Neuronal stem cell (in vitro differentiated cells): ENCODE measurements at regions not wholly inside any gene's neighbourhood (a gene's known extent, or its start where the extent isn't known, plus 50 kb on each side); places are given as distances from the start of the nearest gene placed in this dataset.

Source experiments
- DNase-seq: peaks from one replicate; pipeline ENCODE4 v3.0.0-alpha.2; 2013; ENCODE audit warnings: low spot score
- H2AFZ ChIP-seq: one replicate; pipeline ENCODE4 v1.6.1; 2013; ENCODE audit warnings: mild to moderate bottlenecking, low read length, inconsistent platforms
- H2AK5ac ChIP-seq: 2 replicates; pipeline ENCODE4 v1.6.1; 2013; ENCODE audit warnings: low read depth, mild to moderate bottlenecking, inconsistent platforms, low read length, moderate library complexity, mixed read lengths
- H2BK120ac ChIP-seq: 2 replicates; pipeline ENCODE4 v1.6.1; 2013; ENCODE audit warnings: low read depth, mild to moderate bottlenecking, inconsistent platforms, low read length, moderate library complexity, mixed read lengths
- H2BK12ac ChIP-seq: one replicate; pipeline ENCODE4 v1.6.1; 2013; ENCODE audit warnings: low read length, inconsistent platforms
- H2BK15ac ChIP-seq: 2 replicates; pipeline ENCODE4 v1.6.1; 2013; ENCODE audit warnings: mild to moderate bottlenecking, low read length, inconsistent platforms, mixed read lengths
- H2BK5ac ChIP-seq: one replicate; pipeline ENCODE4 v1.6.1; 2013; ENCODE audit warnings: inconsistent platforms, mild to moderate bottlenecking, low read length, moderate library complexity
- H3K14ac ChIP-seq: one replicate; pipeline ENCODE4 v1.6.1; 2013; ENCODE audit warnings: low read length, inconsistent platforms
- H3K18ac ChIP-seq: 2 replicates; pipeline ENCODE4 v1.6.1; 2013; ENCODE audit warnings: low read length, inconsistent platforms
- H3K23ac ChIP-seq: 2 replicates; pipeline ENCODE4 v1.6.1; 2013; ENCODE audit warnings: low read depth, mild to moderate bottlenecking, mixed read lengths, low read length, inconsistent platforms; ENCODE audit not compliant: poor library complexity
- H3K27ac ChIP-seq: replicated peaks from 3 replicates; pipeline ENCODE4 v1.5.1; 2013; ENCODE audit warnings: low read length, inconsistent platforms
- H3K27me3 ChIP-seq, 3 experiments: 2 replicates each; pipeline ENCODE4 v1.6.1; 2013; ENCODE audit warnings: low read length in 3 of 3, mild to moderate bottlenecking in 2 of 3, inconsistent platforms in 1 of 3, low read depth in 1 of 3, mixed read lengths in 1 of 3, moderate library complexity in 1 of 3; ENCODE audit not compliant: control insufficient read depth in 3 of 3, insufficient read depth in 3 of 3
- H3K36me3 ChIP-seq, 2 donors: replicated peaks in 1 of 2; 2 replicates each; pipeline ENCODE4 v1.6.1; 2013; ENCODE audit warnings: low read length in 2 of 2; ENCODE audit not compliant: control insufficient read depth in 2 of 2, insufficient read depth in 2 of 2
- H3K4ac ChIP-seq: 2 replicates; pipeline ENCODE4 v1.6.1; 2013; ENCODE audit warnings: inconsistent platforms, mild to moderate bottlenecking, low read length, moderate library complexity
- H3K4me1 ChIP-seq, 2 donors: 1 replicate in 1 of 2; 2 replicates in 1 of 2; pipeline ENCODE4 v1.6.1; 2013; ENCODE audit warnings: low read length in 2 of 2, low read depth in 1 of 2; ENCODE audit not compliant: control insufficient read depth in 2 of 2, insufficient read depth in 1 of 2
- H3K4me2 ChIP-seq: one replicate; pipeline ENCODE4 v1.6.1; 2013; ENCODE audit warnings: mild to moderate bottlenecking, low read length, inconsistent platforms; ENCODE audit not compliant: insufficient read depth, poor library complexity, severe bottlenecking
- H3K4me3 ChIP-seq, 2 donors: 2 replicates each; pipeline ENCODE4 v1.5.1; 2013; ENCODE audit warnings: low read length in 2 of 2, mild to moderate bottlenecking in 2 of 2, inconsistent platforms in 1 of 2, moderate library complexity in 1 of 2
- H3K79me1 ChIP-seq: one replicate; pipeline ENCODE4 v1.6.1; 2013; ENCODE audit warnings: low read depth, mild to moderate bottlenecking, inconsistent platforms, low read length, moderate library complexity
- H3K9ac ChIP-seq: one replicate; pipeline ENCODE4 v1.6.1; 2013; ENCODE audit warnings: mild to moderate bottlenecking, low read depth, low read length, inconsistent platforms; ENCODE audit not compliant: poor library complexity
- H3K9me3 ChIP-seq, 2 donors: replicated peaks in 1 of 2; 2 replicates each; pipeline versions ENCODE3 to v1.6.1; 2013; ENCODE audit warnings: low read length in 2 of 2, mild to moderate bottlenecking in 2 of 2, inconsistent platforms in 1 of 2, low read depth in 1 of 2, mixed read lengths in 1 of 2, moderate library complexity in 1 of 2; ENCODE audit not compliant: control insufficient read depth in 2 of 2, insufficient read depth in 1 of 2
- H4K8ac ChIP-seq: one replicate; pipeline ENCODE4 v1.6.1; 2013; ENCODE audit warnings: low read depth, mild to moderate bottlenecking, inconsistent platforms, low read length, moderate library complexity
- H4K91ac ChIP-seq: one replicate; pipeline ENCODE4 v1.6.1; 2013; ENCODE audit warnings: low read length, low read depth, mild to moderate bottlenecking, inconsistent platforms; ENCODE audit not compliant: poor library complexity
- WGBS, 2 donors: extraction: QIAGEN DNeasy Blood & Tissue Kit; methylation state at CpG; one replicate each; pipeline ENCODE4 v1.1.7; 2013; ENCODE audit warnings: missing lambda C conversion rate in 2 of 2, mixed read lengths in 1 of 2; ENCODE audit not compliant: insufficient read length in 2 of 2, insufficient replicate concordance in 1 of 2; ENCODE audit errors: extremely low coverage in 2 of 2; 5-methylcytosine and 5-hydroxymethylcytosine counted together

- WGBS, 2 donors = no CpG with 5 or more reads among the region's 6 CpGs
- no peak overlapping the region for H4K8ac ChIP-seq
- no peak for DNase-seq
Observed at GRCh38 chr2:2506536-2506935, 175.5 kb upstream of the MYT1L start.

GRCh38 chr2:2505604-2506003 lies 174.5 kb upstream of the MYT1L start:
- Histone ChIP-seq H3K27me3 (no peaks in the 10 kb centered on the region), H3K9me3 (peaks cover 0 to 14% of the 10 kb centered on the region in 2 donors), H3K79me1 (no peaks in the 10 kb centered on the region), H3K18ac (no peak overlapping the region), H3K14ac (no peak overlapping the region), H4K91ac (no peak overlapping the region), H3K4ac (no peak overlapping the region), H3K4me3 (no peak overlapping the region), H3K23ac (no peak overlapping the region), H2AFZ (no peak overlapping the region), H3K36me3 (no peaks in the 10 kb centered on the region), H3K9ac (no peak overlapping the region), H2BK120ac (no peak overlapping the region), H2BK12ac (no peak overlapping the region), H3K27ac (no peak overlapping the region), H2BK5ac (no peak overlapping the region), H3K4me2 (no peak overlapping the region), H2AK5ac (no peak overlapping the region), H4K8ac (no peak overlapping the region), H3K4me1 (no peaks in the 10 kb centered on the region), H2BK15ac (no peak overlapping the region)
- DNase-seq = no peak
- no CpG with 5 or more reads among the region's 4 CpGs for WGBS, 2 donors

More at GRCh38 chr2:2506536-2506935, 175.5 kb upstream of the MYT1L start:
- H3K9me3 ChIP-seq = peaks cover 0 to 14% of the 10 kb centered on the region in 2 donors
- H3K23ac ChIP-seq = no peak overlapping the region
- H2AFZ ChIP-seq = no peak overlapping the region
- no peak overlapping the region for H2BK120ac ChIP-seq
- no peaks in the 10 kb centered on the region for H3K27me3 ChIP-seq
- no peak overlapping the region for H2BK5ac ChIP-seq
- H3K4ac ChIP-seq = no peak overlapping the region
- H3K36me3 ChIP-seq = no peaks in the 10 kb centered on the region
- no peak overlapping the region for H2BK12ac ChIP-seq
- no peak overlapping the region for H2AK5ac ChIP-seq
- H3K79me1 ChIP-seq = no peaks in the 10 kb centered on the region
- H3K4me2 ChIP-seq = no peak overlapping the region
- H3K9ac ChIP-seq = no peak overlapping the region
- no peak overlapping the region for H2BK15ac ChIP-seq
- no peaks in the 10 kb centered on the region for H3K4me1 ChIP-seq
- H3K14ac ChIP-seq = no peak overlapping the region
- no peak overlapping the region for H3K4me3 ChIP-seq
- no peak overlapping the region for H4K91ac ChIP-seq
- no peak overlapping the region for H3K27ac ChIP-seq
- H3K18ac ChIP-seq = no peak overlapping the region

DNA sequence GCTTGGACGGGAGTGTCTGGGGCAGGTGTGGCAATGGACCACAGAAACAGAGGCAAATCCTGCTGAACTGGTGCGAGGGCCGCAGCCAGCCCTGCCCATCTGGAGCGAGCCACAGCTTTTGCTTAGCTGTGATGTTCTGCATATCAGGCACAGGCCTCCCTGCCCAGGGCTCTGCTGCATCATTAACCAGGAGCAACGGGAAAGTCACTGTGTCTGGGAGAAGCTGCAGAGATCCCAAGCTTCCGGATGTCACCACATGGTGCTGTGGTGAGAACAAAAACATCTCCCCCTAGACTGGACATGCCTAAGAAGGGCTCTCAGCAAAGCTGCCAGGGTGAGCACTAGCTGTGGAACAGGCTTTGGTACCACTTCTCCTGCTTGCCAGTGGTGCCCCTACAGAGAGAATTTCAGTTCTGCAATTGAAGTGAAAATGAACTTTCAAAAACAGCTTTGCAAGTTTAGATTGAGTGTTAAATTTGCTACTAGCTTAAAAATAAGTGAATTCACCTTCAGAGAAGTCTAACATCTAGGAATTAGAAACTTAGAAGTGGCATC lies 172.9 kb upstream of the MYT1L start:
- no peak overlapping the region for H3K4me2 ChIP-seq
- H3K27ac ChIP-seq = no peak overlapping the region
- H3K79me1 ChIP-seq = no peaks in the 10 kb centered on the region
- no peaks in the 10 kb centered on the region for H3K4me1 ChIP-seq
- no peak overlapping the region for H3K14ac ChIP-seq
- H4K8ac ChIP-seq = no peak overlapping the region
- H3K9ac ChIP-seq = no peak overlapping the region
- no peak overlapping the region for H2AK5ac ChIP-seq
- H3K18ac ChIP-seq = peak overlapping the region; percentile 25
- peaks cover 0 to 14% of the 10 kb centered on the region in 2 donors for H3K9me3 ChIP-seq
- no peak overlapping the region for H2BK15ac ChIP-seq
- H3K23ac ChIP-seq = no peak overlapping the region
- H3K27me3 ChIP-seq = no peaks in the 10 kb centered on the region
- H2BK5ac ChIP-seq = no peak overlapping the region
- H2BK120ac ChIP-seq = no peak overlapping the region
- H3K4ac ChIP-seq = no peak overlapping the region
- no peaks in the 10 kb centered on the region for H3K36me3 ChIP-seq
- H2BK12ac ChIP-seq = no peak overlapping the region
- DNase-seq = no peak
- H2AFZ ChIP-seq = no peak overlapping the region
- no CpG with 5 or more reads among the region's 6 CpGs for WGBS, 2 donors
- H4K91ac ChIP-seq = no peak overlapping the region
- no peak overlapping the region for H3K4me3 ChIP-seq

DNA sequence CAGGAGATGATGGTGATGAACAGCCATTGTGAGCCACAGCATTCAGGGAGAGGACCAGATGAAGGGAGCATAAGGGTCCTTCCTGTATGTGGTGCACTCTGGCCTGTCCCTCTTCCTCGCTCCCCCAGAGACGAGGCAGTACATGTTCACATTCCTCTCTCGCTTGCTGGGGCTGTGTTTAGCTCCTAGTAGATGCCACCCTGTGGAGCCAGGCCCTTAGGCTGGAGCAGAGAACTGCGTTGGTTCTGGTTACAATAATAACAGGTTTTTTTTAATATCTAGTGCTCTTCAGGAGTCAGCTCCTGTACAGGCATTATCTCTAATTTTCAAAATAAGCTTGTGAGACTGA lies 171.1 kb upstream of the MYT1L start:
- H3K27ac ChIP-seq = no peak overlapping the region

More for the DNA sequence above, 171.1 kb upstream of the MYT1L start:
- H2AFZ ChIP-seq = no peak overlapping the region
- H3K36me3 ChIP-seq = no peaks in the 10 kb centered on the region
- WGBS, 2 donors = no CpG with 5 or more reads among the region's 4 CpGs
- H2AK5ac ChIP-seq = no peak overlapping the region
- no peak overlapping the region for H3K4ac ChIP-seq
- no peak overlapping the region for H3K23ac ChIP-seq
- H2BK120ac ChIP-seq = no peak overlapping the region
- no peaks in the 10 kb centered on the region for H3K27me3 ChIP-seq
- no peak overlapping the region for H2BK12ac ChIP-seq
- H3K4me3 ChIP-seq = no peak overlapping the region
- no peak overlapping the region for H3K14ac ChIP-seq
- no peak overlapping the region for H4K91ac ChIP-seq
- H3K4me1 ChIP-seq = no peaks in the 10 kb centered on the region
- no peak overlapping the region for H2BK5ac ChIP-seq
- H3K18ac ChIP-seq = no peak overlapping the region
- no peak overlapping the region for H3K9ac ChIP-seq
- no peaks in the 10 kb centered on the region for H3K79me1 ChIP-seq
- DNase-seq = no peak
- peaks cover 0 to 14% of the 10 kb centered on the region in 2 donors for H3K9me3 ChIP-seq
- H3K4me2 ChIP-seq = no peak overlapping the region
- no peak overlapping the region for H4K8ac ChIP-seq
- no peak overlapping the region for H2BK15ac ChIP-seq
